ENCODE measurements at regions not wholly inside any gene's neighbourhood (a gene's known extent, or its start where the extent isn't known, plus 50 kb on each side); places are given as distances from the start of the nearest gene placed in this dataset.
A peak's percentile ranks its signal among the peaks of the same experiment; 100 is the strongest.

DNA sequence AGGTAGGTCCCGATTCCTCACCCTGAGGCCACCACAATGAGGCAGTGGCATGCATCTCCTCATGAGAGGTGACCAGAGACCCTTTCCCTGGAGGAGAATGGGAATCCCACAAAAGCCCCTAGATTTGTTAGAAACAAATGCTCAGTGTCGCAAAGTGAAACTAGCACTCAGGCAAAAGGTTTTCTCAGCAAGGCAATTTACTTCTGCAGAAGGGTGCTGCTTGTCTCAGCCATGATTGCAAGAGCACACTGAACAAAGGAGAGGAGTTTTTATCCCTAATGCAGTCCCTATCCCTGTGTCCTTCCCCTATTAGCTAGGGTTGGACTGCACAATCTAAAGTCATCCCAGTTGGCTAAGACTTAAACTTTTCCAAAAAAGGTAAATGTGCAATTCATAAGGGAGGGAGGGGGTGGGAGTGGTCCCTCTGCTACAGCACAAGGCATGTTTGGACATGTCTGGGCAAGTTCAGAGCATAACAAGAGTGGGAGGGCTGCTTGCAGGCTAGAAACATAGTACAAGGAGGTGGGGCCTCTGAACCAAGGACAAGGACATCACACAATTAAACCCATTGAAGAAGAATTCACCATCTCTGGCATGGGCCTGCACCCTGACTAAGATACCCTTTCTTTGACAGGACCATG lies 185.3 kb downstream of the CCNG2 start:
- H2BK15ac ChIP-seq (ENCODE audit: low read depth, low read length) = no peak overlapping the region
- no peak overlapping the region for H3K18ac ChIP-seq (ENCODE audit: insufficient read length, low read depth, low read length)
- Mint-ChIP-seq H3K36me3 (ENCODE audit: insufficient read depth in 1 of 3, low read depth in 3 of 3) (peaks cover 2 to 27% (median 8%) of the 10 kb centered on the region in 3 experiments), H3K27ac (no peak overlapping the region), H3K4me1 (peaks cover 7% of the 10 kb centered on the region in 2 experiments), H3K9me3 (peaks cover 26 to 35% of the 10 kb centered on the region in 2 experiments), H3K4me3 (no peak overlapping the region), H3K27me3 (ENCODE audit: low read depth) (peaks cover 6% of the 10 kb centered on the region)
- TF ChIP-seq, protein P1, sequence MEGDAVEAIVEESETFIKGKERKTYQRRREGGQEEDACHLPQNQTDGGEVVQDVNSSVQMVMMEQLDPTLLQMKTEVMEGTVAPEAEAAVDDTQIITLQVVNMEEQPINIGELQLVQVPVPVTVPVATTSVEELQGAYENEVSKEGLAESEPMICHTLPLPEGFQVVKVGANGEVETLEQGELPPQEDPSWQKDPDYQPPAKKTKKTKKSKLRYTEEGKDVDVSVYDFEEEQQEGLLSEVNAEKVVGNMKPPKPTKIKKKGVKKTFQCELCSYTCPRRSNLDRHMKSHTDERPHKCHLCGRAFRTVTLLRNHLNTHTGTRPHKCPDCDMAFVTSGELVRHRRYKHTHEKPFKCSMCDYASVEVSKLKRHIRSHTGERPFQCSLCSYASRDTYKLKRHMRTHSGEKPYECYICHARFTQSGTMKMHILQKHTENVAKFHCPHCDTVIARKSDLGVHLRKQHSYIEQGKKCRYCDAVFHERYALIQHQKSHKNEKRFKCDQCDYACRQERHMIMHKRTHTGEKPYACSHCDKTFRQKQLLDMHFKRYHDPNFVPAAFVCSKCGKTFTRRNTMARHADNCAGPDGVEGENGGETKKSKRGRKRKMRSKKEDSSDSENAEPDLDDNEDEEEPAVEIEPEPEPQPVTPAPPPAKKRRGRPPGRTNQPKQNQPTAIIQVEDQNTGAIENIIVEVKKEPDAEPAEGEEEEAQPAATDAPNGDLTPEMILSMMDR (conservative IDR thresholded peaks at IDR 0.05) = no peak
- H2BK20ac ChIP-seq (ENCODE audit: low read depth, low read length, poor library complexity, severe bottlenecking) = no peak overlapping the region
- no CpG with 5 or more reads among the region's 2 CpGs for WGBS (ENCODE audit: extremely low coverage, insufficient read length, low lambda C conversion rate)
- H2BK120ac ChIP-seq (ENCODE audit: low read depth, low read length, poor library complexity, severe bottlenecking) = no peak overlapping the region
- no peak overlapping the region for H3K9ac ChIP-seq (ENCODE audit: extremely low read depth, insufficient read length, low read length)
- H3T11ph ChIP-seq (ENCODE audit: low read length) = no peak overlapping the region
- H2AFZ ChIP-seq (ENCODE audit: low read length) = no peak overlapping the region
- no peak overlapping the region for H3K14ac ChIP-seq (ENCODE audit: insufficient read depth, low read length)
- H3K23ac ChIP-seq (ENCODE audit: insufficient read length, low read depth, low read length) = no peak overlapping the region
- H4K8ac ChIP-seq (replicated peaks; ENCODE audit: insufficient read length, low read depth, low read length) = no peak overlapping the region
- peaks cover 6% of the 10 kb centered on the region for H3K9me3 ChIP-seq (ENCODE audit: control insufficient read depth, low read depth, low read length)
- no peak overlapping the region for H2BK5ac ChIP-seq (ENCODE audit: insufficient read length, low read length)
- no peaks in the 10 kb centered on the region for H3K23me2 ChIP-seq (ENCODE audit: insufficient read length, low read depth, low read length, poor library complexity, severe bottlenecking)
- H4K5ac ChIP-seq (ENCODE audit: insufficient read length, low read depth, low read length) = no peak overlapping the region
- no peak overlapping the region for H2BK12ac ChIP-seq (ENCODE audit: insufficient read length, low read depth, low read length)
- no peaks in the 10 kb centered on the region for H3K79me1 ChIP-seq (ENCODE audit: insufficient read depth, low read depth, low read length, poor library complexity, severe bottlenecking)
- H3K4me2 ChIP-seq (ENCODE audit: insufficient read depth, insufficient read length, low read length) = no peak overlapping the region
- H4K91ac ChIP-seq (ENCODE audit: insufficient read length, low read depth, low read length) = no peak overlapping the region
- no peaks in the 10 kb centered on the region for H3K79me2 ChIP-seq (ENCODE audit: insufficient read depth, low read length)
- no peak overlapping the region for H2AK5ac ChIP-seq (ENCODE audit: insufficient read length, low read length)
- no peaks in the 10 kb centered on the region for H3K27me3 ChIP-seq (ENCODE audit: insufficient read depth, low read length)
- H3K27ac ChIP-seq (ENCODE audit: insufficient read length, low read depth, low read length) = no peak overlapping the region
- peaks cover 2% of the 10 kb centered on the region; the same call in 1 of the 2 replicates for H3K4me1 ChIP-seq (ENCODE audit: insufficient read depth, low read length)
- H3K56ac ChIP-seq (ENCODE audit: insufficient read length, low read depth, low read length) = no peak overlapping the region
- H4K20me1 ChIP-seq (ENCODE audit: control insufficient read depth, insufficient read depth, insufficient read length) = no peaks in the 10 kb centered on the region
- H3K4ac ChIP-seq (ENCODE audit: low read depth, low read length) = no peak overlapping the region
- peak; percentile 55 for DNase-seq
